ENCODE measurements at regions not wholly inside any gene's neighbourhood (a gene's known extent, or its start where the extent isn't known, plus 50 kb on each side); places are given as distances from the start of the nearest gene placed in this dataset.

GRCh38 chr6:87971605-87972262 lies 75.9 kb upstream of the SPACA1 start:
- TF ChIP-seq ZFX (IDR thresholded peaks at IDR 0.05; ENCODE audit: borderline replicate concordance): no peak
- TF ChIP-seq CTCF (IDR thresholded peaks at IDR 0.05): no peak
- H3K27ac ChIP-seq: no peak overlapping the region

- TF ChIP-seq ZFX (IDR thresholded peaks at IDR 0.05; ENCODE audit: borderline replicate concordance) (no peak), CTCF (IDR thresholded peaks at IDR 0.05) (no peak)
- H3K27ac ChIP-seq: no peak overlapping the region
Measured at GRCh38 chr6:87968435-87969278, 79.0 kb upstream of the SPACA1 start.

- no peak overlapping the region for H3K27ac ChIP-seq
- TF ChIP-seq ZFX (IDR thresholded peaks at IDR 0.05; ENCODE audit: borderline replicate concordance) (no peak), CTCF (IDR thresholded peaks at IDR 0.05) (no peak)
Measured at GRCh38 chr6:87965806-87966205, 81.8 kb upstream of the SPACA1 start.

GRCh38 chr6:87959083-87959482 lies 88.6 kb upstream of the SPACA1 start:
- no peak for TF ChIP-seq CTCF (IDR thresholded peaks at IDR 0.05)
- no peak for TF ChIP-seq ZFX (IDR thresholded peaks at IDR 0.05; ENCODE audit: borderline replicate concordance)
- no peak overlapping the region for H3K27ac ChIP-seq

GRCh38 chr6:87951751-87952150 lies 95.9 kb upstream of the SPACA1 start:
- H3K27ac ChIP-seq: no peak overlapping the region
- no peak for TF ChIP-seq ZFX (IDR thresholded peaks at IDR 0.05; ENCODE audit: borderline replicate concordance)
- TF ChIP-seq CTCF (IDR thresholded peaks at IDR 0.05): no peak

- TF ChIP-seq ZFX (IDR thresholded peaks at IDR 0.05; ENCODE audit: borderline replicate concordance): no peak
- no peak for TF ChIP-seq CTCF (IDR thresholded peaks at IDR 0.05)
Measured at GRCh38 chr6:87950614-87951013, 97.0 kb upstream of the SPACA1 start.

GRCh38 chr6:87949194-87949593 lies 98.4 kb upstream of the SPACA1 start:
- no peak for TF ChIP-seq CTCF (IDR thresholded peaks at IDR 0.05)
- no peak for TF ChIP-seq ZFX (IDR thresholded peaks at IDR 0.05; ENCODE audit: borderline replicate concordance)
- H3K27ac ChIP-seq: no peak overlapping the region

More at GRCh38 chr6:87950614-87951013, 97.0 kb upstream of the SPACA1 start:
- H3K27ac ChIP-seq: no peak overlapping the region
